ENCODE measurements at regions not wholly inside any gene's neighbourhood (a gene's known extent, or its start where the extent isn't known, plus 50 kb on each side); places are given as distances from the start of the nearest gene placed in this dataset.

GRCh38 chr9:108015690-108016089 is 526.1 kb upstream of the KLF4 start:
- DNase-seq: no peak

- no peak for DNase-seq
Measured at GRCh38 chr9:108014353-108014752, 524.8 kb upstream of the KLF4 start.

GRCh38 chr9:108012886-108013665 is 523.5 kb upstream of the KLF4 start:
- no peak for DNase-seq

DNA sequence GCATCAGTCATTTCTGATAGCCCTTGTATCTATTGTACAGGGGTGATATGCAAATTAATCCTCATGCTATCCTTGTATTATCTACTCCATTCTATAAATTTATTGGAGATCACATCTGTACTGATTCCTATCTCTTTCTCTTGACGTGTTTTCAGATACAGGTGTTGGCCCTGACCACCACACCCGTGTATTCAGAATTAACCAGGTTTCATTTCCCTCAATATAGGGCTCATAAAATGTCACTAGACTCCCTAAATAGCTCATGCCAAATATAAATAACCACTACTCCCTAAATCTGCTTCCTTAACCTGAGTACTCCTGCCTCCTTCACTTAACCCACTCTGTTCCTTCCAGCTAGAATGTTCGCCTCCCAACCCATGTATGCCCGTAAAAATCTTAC is 522.8 kb upstream of the KLF4 start:
- DNase-seq: no peak

- DNase-seq: no peak
Measured at GRCh38 chr9:108003526-108003925, 514.0 kb upstream of the KLF4 start.

- DNase-seq: no peak
Measured at GRCh38 chr9:108002371-108002956, 512.9 kb upstream of the KLF4 start.

DNA sequence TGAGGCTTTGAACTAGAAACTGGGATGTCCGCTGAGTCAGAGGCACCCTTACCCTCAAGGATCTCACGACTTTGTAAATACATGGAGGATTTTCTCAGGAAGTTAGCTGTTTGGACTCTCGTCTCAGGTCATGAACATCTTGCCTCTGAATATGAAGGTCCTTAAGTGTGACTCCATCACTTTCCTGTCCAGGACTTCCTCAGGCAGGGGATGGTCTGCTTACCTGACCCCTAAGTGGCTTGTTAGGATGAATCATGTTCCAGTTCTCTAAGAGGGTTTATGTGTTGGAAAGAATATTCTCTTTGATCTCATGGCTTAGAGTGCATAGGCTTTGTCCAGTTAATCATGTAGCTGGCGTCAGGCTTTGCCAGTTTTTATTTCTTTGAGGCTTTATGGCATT is 511.7 kb upstream of the KLF4 start:
- no peak for DNase-seq

DNA sequence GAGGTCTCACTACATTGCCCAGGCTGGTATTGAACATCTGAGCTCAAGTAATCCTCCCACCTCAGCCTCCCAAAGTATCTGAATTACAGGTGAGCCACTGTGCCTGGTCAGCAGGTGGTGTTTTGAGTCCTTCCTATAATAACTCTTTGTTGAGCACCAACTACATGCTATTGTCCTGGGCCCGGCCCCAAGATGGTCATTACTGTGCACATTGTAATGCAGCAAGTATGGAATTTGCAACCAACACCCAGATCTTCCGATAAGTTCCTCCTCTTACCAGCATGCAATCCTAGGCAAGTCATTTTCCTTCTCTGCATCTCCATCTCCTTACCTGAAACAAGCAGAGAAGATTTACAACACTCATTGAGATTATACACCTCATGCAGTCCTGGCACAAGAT is 510.3 kb upstream of the KLF4 start:
- no peak for DNase-seq

DNA sequence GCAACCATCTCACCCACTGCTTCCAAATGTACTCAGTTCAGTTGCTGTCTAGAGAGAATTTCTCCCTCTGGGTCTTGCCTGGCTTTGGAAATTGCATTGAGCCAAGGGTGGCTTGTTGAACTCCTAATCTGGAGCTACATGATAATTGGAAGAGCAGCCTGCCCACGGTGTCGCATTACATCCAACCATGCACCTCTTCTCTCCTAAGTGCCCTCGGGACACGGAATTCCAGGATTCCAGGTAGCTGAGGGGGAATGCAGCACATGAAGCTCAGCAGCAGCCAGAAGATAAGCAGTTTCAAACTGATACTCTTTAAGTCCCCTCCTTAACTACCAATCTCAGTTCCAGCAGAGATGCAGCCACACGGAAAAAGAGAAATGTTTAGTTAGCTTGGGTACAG is 509.4 kb upstream of the KLF4 start:
- DNase-seq: no peak

DNA sequence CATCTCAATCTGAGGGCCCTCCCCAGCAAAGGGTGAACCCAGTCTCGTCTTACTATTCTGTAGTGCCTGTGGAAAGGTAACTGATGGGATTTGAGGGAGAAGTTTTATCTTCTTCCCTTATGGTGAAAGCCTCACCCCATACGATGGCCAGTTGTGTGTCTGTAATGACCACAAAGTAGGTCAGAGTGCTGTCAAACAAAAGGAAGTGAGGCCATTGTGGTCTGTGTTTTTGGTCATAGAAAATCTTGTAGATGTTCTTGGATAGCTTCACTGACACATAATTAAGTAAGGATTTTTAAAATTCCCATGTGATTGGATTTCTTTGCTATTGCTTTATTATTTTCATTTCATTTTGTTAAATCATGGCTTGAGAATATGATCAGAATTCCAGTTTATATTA is 505.1 kb upstream of the KLF4 start:
- DNase-seq: no peak

DNA sequence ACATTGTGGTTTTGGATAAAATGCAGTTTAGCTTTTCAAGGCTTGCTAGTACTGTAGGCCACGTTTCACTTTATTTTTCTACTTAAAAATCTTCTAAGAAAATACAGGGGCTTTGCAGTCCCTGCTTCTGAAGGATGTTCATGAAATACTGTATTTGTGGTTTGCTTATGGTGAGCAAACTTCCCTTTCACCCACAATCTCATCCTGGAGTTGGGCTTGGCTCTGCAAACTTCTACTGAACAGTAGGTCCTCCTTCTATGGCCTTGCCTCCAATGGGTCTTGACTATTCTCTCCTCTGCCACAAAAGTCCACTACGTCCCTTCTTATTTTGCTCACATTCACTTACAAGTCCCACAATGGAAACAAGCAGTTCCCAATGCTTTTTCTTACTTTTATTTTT is 502.7 kb upstream of the KLF4 start:
- no peak for DNase-seq

DNA sequence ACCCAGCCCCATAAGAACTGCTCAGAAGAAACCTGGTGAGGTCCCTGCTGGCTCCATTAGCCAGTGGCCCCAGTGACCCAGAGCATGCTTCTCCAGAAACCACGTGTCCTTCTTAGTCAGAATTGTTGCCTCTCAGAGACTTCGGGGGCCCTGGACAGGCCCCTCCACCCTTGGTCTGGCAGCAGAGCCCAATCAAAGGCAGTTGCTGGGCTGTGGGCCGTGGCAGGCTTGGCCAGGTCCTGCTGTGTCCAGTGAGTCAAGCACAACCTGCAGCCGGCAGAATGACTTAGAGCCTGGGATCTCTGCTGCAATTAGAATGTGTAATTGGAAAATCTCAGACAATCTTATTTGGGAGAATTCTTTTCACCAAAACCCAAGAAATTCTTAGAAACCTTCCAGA is 502.0 kb upstream of the KLF4 start:
- DNase-seq: no peak

GRCh38 chr9:107989544-107989943 is 500.0 kb upstream of the KLF4 start:
- no peak for DNase-seq

DNA sequence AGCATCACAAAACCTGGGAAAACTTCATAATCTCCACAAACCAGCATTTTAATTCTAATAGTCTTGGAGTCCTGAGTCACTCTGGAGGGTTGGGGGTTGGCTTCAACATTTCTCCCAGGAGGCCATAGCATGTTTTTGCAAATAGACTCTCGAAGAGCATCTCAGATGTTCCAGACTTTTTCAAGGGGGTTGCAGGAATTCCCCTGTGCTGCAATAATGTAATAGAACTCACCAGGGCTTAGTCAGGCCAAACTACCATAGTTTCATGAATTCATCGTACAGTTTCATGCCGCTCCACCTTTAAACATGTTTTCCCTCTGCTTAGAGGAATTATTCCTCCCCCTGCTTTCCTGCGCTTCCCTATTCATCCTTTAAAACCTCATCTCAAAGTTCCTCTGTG is 499.5 kb upstream of the KLF4 start:
- DNase-seq: no peak

- no peak for DNase-seq
Measured at GRCh38 chr9:107984956-107985355, 495.4 kb upstream of the KLF4 start.

- no peak for DNase-seq
Measured at GRCh38 chr9:107983762-107984161, 494.2 kb upstream of the KLF4 start.

DNA sequence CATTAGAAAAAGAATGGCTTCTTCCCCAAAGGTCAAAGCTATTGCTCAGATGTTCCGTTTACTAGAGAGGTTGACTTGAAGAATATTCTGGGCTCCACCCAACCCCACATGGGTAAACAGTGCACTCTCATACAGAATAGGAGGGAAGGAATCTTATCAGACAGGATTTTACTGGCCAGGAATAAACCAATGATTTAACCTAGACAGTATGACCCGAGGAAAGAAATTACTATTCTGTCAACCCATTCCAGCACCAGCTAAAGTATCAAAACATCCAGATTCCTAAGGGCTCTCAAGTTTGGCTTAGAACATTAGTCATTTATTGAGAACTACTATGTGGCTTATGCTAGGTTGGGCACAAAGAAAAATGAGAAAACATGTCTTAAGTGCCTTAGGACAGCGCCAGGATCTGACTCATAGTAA is 493.6 kb upstream of the KLF4 start:
- no peak for DNase-seq

- DNase-seq: no peak
Measured at GRCh38 chr9:107982745-107983144, 493.2 kb upstream of the KLF4 start.

- DNase-seq: no peak
Measured at GRCh38 chr9:107982001-107982400, 492.4 kb upstream of the KLF4 start.

- no peak for DNase-seq
Measured at GRCh38 chr9:107980984-107981383, 491.4 kb upstream of the KLF4 start.

- DNase-seq: no peak
Measured at GRCh38 chr9:107976767-107977166, 487.2 kb upstream of the KLF4 start.

- DNase-seq: no peak
Measured at GRCh38 chr9:107975426-107976010, 485.9 kb upstream of the KLF4 start.

- DNase-seq: no peak
Measured at GRCh38 chr9:107973451-107973850, 483.9 kb upstream of the KLF4 start.

GRCh38 chr9:107972346-107972745 is 482.8 kb upstream of the KLF4 start:
- no peak for DNase-seq

DNA sequence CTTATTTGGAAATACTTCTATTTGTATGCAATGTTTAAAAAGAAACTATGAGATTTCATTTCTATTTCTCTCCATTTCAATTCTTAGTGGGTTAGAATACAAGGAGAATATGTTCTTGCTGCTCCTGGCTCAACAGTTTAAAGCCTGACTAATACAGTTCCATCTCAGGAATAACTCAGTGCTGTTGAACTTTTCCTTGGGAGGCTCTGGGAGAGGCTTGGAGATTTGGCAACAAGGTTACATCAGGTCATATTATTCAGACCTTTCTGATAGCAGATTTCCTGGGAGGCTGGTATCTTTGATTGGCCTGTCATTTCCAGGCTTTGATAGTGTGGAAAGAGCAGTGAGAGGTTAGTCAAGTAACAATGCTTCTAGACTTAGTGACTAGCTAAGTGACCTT is 481.7 kb upstream of the KLF4 start:
- DNase-seq: no peak
